Osteocyte (in vitro differentiated cells): ENCODE measurements at regions not wholly inside any gene's neighbourhood (a gene's known extent, or its start where the extent isn't known, plus 50 kb on each side); places are given as distances from the start of the nearest gene placed in this dataset.

ENCODE experiments used
- DNase-seq: peaks from one replicate; pipeline ENCODE4 v3.0.0; 2021; ENCODE audit warnings: mixed read lengths; ENCODE audit not compliant: unreplicated experiment; ENCODE audit errors: extremely low spot score
- H3K27ac Mint-ChIP-seq: one replicate; pipeline ENCODE4 v1.8.0; 2021; ENCODE audit warnings: mild to moderate bottlenecking, mixed read lengths; ENCODE audit not compliant: unreplicated experiment
- H3K27me3 Mint-ChIP-seq: one replicate; pipeline ENCODE4 v1.8.0; 2021; ENCODE audit warnings: mixed read lengths; ENCODE audit not compliant: unreplicated experiment
- H3K36me3 Mint-ChIP-seq: one replicate; pipeline ENCODE4 v1.8.0; 2021; ENCODE audit warnings: mixed read lengths; ENCODE audit not compliant: unreplicated experiment
- H3K4me1 Mint-ChIP-seq: one replicate; pipeline ENCODE4 v1.8.0; 2021; ENCODE audit warnings: mixed read lengths; ENCODE audit not compliant: unreplicated experiment
- H3K4me3 Mint-ChIP-seq: one replicate; pipeline ENCODE4 v1.8.0; 2021; ENCODE audit warnings: mild to moderate bottlenecking, moderate library complexity, mixed read lengths; ENCODE audit not compliant: unreplicated experiment
- H3K9me3 Mint-ChIP-seq: one replicate; pipeline ENCODE4 v1.8.0; 2021; ENCODE audit warnings: mixed read lengths; ENCODE audit not compliant: unreplicated experiment
- TF ChIP-seq, protein P1 (sequence below): fragments of 200-600 bp; sonication (generic); IDR thresholded peaks from 2 replicates; pipeline ENCODE4 v1.5.0; 2021; ENCODE audit warnings: antibody characterized with exemption, mild to moderate bottlenecking, moderate library complexity

- TF ChIP-seq, protein P1, sequence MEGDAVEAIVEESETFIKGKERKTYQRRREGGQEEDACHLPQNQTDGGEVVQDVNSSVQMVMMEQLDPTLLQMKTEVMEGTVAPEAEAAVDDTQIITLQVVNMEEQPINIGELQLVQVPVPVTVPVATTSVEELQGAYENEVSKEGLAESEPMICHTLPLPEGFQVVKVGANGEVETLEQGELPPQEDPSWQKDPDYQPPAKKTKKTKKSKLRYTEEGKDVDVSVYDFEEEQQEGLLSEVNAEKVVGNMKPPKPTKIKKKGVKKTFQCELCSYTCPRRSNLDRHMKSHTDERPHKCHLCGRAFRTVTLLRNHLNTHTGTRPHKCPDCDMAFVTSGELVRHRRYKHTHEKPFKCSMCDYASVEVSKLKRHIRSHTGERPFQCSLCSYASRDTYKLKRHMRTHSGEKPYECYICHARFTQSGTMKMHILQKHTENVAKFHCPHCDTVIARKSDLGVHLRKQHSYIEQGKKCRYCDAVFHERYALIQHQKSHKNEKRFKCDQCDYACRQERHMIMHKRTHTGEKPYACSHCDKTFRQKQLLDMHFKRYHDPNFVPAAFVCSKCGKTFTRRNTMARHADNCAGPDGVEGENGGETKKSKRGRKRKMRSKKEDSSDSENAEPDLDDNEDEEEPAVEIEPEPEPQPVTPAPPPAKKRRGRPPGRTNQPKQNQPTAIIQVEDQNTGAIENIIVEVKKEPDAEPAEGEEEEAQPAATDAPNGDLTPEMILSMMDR: no peak
- Mint-ChIP-seq H3K9me3 (peaks cover 7% of the 10 kb centered on the region), H3K27me3 (no peaks in the 10 kb centered on the region), H3K36me3 (peaks cover 2% of the 10 kb centered on the region), H3K27ac (no peak overlapping the region), H3K4me1 (peaks cover 12% of the 10 kb centered on the region), H3K4me3 (no peak overlapping the region)
- DNase-seq: no peak
These were observed 54.0 kb upstream of the ELK3 start for GRCh38 chr12:96140174-96140573.

- H3K9me3 Mint-ChIP-seq: peaks cover 7% of the 10 kb centered on the region
- peaks cover 4% of the 10 kb centered on the region for H3K4me1 Mint-ChIP-seq
- DNase-seq: no peak
- no peak overlapping the region for H3K4me3 Mint-ChIP-seq
- peaks cover 2% of the 10 kb centered on the region for H3K36me3 Mint-ChIP-seq
- H3K27ac Mint-ChIP-seq: no peak overlapping the region
- no peaks in the 10 kb centered on the region for H3K27me3 Mint-ChIP-seq
- TF ChIP-seq, protein P1: no peak
These were observed 52.8 kb upstream of the ELK3 start for GRCh38 chr12:96141216-96141912.

DNA sequence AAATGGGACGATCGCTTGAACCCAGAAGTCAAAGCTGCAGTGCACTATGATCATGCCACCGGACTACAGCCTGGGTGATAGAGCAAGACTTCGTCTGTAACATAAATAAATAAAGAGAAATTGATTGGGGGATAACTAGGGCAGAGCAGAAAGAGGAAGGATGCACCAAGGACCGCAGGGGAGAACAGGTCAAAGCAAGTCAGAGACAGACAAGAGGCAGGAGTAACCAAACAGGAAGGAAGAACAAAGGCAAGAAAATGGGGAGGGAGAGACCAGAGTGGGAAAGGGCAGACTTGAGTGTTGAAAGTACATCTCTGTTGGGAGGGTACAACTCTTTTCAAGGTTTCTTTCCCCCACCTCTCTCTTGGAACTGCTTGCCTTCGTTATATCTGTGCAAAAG lies 50.8 kb upstream of the ELK3 start:
- TF ChIP-seq, protein P1: no peak
- Mint-ChIP-seq H3K27ac (no peak overlapping the region), H3K4me3 (no peak overlapping the region), H3K9me3 (peaks cover 7% of the 10 kb centered on the region), H3K36me3 (peaks cover 2% of the 10 kb centered on the region), H3K27me3 (no peaks in the 10 kb centered on the region), H3K4me1 (no peaks in the 10 kb centered on the region)
- no peak for DNase-seq

- no peaks in the 10 kb centered on the region for H3K27me3 Mint-ChIP-seq
- H3K4me1 Mint-ChIP-seq: no peaks in the 10 kb centered on the region
- H3K9me3 Mint-ChIP-seq: peaks cover 7% of the 10 kb centered on the region
- no peak overlapping the region for H3K27ac Mint-ChIP-seq
- DNase-seq: no peak
- TF ChIP-seq, protein P1: no peak
- peaks cover 2% of the 10 kb centered on the region for H3K36me3 Mint-ChIP-seq
- H3K4me3 Mint-ChIP-seq: no peak overlapping the region
These were observed 50.2 kb upstream of the ELK3 start for GRCh38 chr12:96143827-96144565.
